ENCODE measurements at regions not wholly inside any gene's neighbourhood (a gene's known extent, or its start where the extent isn't known, plus 50 kb on each side); places are given as distances from the start of the nearest gene placed in this dataset.
"Not testable (repeated sequence)": the region's sequence is repeated elsewhere in the genome, so short reads cannot be mapped to it uniquely, and the experiment has no call there.

DNA sequence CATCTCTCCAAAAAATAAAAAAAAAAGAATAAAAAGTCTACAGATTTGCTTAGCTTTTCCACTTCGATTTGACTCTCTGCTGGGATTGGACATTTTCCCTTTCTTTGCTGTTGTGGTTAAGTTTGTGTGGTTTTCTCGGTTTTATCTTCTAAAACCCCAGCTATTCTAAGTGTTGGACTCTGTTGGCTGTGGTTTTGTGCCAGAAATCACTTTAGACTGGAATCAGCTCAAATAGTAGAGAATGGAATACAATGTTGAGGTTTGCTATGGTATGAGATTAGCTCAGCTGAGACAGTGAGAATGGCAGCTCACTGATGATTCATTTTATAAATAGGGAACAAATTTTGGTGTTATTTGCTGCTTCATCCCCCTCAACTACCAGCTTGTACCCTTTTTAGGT, 116.0 kb downstream of the BUB3 start:
- DNase-seq (ENCODE audit: low read depth), result no peak

DNA sequence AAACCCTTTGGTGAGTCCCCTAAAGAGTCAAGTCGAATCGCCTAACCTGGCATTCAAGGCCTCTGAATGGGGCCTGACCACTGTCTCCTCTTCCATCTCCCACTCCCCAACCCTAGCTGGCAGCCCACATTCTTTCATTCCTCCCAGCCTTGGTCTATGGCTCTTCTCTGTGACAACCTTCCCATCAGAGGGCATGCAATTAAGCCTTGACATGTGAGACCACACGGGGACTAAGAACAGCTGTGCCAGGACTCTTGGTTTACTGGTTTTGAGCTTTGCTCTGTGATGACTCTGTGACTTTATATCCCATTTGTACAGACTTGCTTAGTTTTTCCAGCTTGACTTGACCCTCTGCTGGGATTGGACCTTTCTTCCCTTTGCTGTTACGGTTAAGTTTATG, 116.6 kb downstream of the BUB3 start:
- DNase-seq (ENCODE audit: low read depth), result no peak

DNA sequence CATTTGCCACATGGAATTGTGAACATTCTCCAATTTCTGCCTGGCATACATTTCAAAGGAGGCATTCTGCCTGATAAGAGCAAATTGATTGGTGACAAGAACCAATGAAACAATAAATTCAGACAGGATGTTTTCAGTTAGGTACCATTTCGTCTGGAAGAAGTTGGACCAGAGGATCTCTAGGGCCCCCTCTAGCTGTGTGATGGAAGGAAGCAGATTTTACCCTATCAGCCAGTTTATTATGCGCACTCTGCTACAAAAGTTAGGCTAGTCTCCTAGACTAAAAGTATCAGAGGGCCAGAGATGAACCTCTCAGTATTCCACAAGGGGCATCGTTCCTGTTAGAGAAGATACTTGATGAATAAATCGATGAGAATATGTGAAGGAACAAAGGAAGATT, 118.0 kb downstream of the BUB3 start:
- DNase-seq (ENCODE audit: low read depth), result no peak

DNA sequence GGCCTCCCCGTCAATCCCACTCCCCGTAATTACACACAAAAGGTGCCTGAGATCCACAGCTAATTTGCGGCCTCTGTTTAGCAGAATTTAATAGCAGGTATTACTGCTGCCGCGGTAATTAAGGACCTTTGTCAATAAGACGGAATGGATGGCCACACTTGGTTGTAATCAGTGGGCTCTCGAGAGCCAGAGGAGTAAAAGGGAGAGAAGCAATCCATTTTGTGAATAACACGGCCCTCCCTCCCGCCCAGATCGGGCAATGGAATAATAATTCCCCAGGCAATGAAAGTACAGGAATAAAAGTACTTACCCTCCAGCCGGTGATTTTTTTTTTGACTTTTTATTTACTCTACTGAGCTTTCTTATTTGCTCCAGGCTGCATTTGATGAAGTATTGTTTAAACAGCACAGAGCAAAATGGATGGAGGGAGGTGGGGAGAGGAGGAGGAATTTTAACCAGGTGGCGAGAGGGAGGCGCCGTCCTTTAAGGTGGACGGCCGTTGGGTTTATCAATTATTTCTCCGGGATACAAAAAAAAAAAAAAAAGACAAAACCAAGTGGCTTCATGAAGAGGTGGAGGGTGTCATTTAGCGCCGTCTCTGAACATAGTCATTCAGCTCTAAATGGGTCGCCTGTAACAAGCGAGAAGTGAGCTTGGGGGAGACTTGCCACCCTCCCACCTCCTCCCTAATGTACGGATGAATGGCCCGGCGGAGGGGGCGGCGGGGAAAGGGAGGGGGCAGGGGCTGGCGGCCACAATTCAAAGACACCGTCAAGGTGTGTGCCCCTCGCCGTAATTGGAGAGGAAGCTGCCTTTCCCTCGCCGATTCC, 120.3 kb downstream of the BUB3 start:
- no peak for DNase-seq (ENCODE audit: low read depth)

DNA sequence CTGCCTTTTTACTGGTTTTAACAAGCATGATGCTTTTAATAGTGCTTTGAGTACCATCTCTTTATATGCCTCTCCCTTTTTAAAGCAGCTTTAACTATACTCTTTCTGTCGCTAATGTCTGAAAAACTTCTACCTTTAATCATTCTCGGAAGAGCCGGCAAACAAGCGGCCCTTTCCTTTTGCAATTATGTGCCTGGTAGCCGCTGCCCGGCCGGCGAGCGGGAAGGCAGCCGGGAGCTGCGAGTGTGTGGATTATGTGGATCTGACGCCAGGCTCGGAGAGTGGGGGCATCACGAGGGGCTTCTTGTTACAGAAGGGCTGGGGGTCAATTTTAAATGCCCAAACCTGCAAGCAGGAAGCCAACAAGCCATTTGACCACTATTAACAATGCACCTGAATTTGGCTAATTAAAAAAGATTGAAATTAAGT, 120.9 kb downstream of the BUB3 start:
- no peak for DNase-seq (ENCODE audit: low read depth)

DNA sequence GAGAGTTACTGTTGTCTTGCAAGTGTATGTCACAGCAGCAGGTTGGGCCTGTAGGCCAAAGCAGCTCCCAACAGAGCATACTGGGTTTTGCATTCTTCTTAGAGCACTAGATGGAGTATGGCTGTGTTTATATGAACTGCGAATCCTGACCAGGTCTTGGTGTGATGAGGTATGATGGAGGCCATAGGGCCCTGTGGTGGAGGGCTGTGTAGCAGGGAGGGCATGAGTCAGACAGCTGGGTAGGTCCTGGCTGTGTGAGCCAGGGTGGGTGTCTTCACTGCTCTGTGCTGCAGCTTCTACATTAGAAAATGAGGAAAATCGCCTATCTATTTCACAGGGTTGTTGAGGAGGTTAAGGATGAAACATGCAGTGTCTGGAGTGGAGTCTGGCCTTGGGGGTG, 124.2 kb downstream of the BUB3 start:
- no peak for DNase-seq (ENCODE audit: low read depth)

DNA sequence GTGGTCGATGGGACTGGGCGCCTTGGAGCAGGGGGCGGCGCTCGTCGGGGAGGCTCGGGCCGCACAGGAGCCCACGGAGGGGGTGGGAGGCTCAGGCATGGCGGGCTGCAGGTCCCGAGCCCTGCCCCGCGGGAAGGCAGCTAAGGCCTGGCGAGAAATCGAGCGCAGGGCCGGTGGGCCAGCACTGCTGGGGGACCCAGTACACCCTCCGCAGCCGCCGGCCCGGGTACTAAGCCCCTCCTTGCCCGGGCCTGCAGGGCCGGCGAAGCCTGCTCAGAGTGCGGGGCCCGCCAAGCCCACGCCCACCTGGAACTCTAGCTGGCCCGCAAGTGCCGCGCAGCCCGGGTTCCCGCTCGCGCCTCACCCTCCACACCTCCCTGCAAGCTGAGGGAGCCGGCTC, 129.2 kb downstream of the BUB3 start:
- DNase-seq (ENCODE audit: low read depth), result not testable (repeated sequence)

DNA sequence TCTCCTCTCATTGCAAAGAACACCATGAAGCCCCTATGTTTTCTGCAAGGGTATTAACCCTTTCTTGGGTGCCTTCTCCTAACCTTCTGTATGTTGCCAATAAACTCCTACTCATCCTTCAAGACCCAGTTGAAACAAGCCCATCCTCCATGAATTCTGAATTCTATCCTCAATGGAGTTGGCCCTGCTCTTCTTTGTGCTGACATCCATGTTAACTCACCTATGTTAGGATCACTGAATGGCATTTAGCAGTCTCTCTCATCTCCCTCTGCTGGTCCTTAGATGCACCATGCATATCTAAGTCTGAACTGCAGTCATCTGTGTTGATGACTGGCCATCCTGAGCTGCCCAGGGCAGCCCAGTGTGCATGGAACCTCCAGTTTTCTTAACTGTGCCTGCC, 129.8 kb downstream of the BUB3 start:
- no peak for DNase-seq (ENCODE audit: low read depth)

DNA sequence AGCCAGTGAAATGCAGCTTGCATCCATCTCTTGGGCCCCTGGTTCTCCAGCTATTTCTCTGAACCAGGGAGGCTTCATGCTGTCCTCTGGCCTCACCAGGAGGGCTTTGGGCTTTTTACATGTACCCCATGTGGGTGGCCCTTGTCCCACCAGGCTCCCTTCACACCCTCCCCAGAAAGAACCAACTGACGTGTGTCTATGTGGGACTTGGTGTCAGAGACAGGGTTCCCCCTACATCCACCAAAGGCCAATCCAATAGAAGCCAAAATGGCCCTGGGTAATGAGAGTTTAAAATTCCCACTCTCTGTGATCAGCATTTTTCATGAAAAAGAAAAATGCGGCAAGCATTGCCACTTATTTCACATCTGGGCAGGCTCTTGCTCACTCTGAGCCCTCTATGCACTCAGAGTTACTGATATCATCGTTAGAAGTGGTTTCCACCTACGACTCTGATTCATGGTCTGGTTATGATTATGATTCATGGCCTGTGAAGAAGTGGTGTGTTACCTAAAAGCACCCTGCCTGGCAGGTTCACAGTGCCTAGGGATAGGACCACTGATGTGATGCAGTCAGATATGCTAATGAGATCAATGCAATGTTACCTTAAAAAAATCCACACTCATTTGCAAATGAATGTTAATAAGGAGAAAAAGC, 133.5 kb downstream of the BUB3 start:
- DNase-seq (ENCODE audit: low read depth), result peak; percentile 1

DNA sequence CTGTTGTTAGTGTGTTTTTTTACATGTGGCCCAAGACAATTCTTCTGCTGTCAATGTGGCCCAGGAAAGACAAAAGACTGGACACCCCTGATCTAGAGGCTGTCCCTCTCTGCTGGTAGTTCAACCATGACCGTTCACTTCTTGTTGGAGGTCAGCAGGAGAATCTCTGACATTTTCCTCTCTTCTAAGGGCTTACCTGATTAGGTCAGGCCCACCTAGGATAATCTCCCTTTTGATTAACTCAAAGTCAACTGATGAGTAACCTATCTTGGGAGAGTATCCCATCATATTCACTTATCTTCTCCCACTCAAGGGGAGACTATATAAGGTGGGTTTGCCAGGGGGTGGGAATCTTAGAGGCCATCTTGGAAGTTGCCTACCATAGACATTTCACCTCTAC, 135.2 kb downstream of the BUB3 start:
- no peak for DNase-seq (ENCODE audit: low read depth)

DNA sequence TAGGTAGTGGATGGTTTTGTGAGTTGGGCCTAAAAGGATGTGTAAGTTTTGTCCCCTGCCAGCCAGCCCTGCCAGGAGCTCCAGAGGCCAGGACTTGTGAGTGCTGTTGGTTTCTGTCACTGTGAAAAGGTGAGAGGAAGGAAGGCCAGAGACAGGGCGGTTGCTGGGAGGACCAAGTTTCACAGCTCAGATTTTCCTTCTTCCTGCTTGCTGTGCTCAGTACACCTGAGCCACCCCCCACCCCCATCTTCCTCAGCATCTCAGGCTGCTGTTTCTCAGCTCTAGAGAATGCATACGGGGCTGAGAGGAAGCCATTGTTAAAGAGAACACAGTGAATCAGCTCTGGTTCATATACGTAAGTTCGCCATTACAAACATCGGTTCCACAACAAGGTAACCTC, 139.9 kb downstream of the BUB3 start:
- no peak for DNase-seq (ENCODE audit: low read depth)

DNA sequence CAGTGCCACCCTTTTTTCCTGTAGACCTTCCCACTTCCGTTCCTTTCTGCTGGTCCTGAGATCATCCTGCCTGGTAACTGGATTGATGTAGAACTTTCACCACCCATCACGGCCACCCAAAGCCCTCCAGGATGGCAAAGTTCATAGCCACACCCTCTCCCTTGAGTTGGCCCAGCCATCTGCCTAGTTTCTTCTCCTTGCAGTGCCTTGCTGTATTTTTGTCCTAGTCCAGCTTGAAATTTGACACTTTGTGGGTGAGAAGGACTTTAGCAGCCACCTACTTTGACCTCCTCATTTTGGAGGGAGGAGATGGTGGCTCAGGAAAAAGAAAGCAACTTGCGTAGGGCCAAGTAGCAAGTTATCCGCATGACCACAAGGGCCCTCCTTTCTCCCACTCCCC, 140.7 kb downstream of the BUB3 start:
- DNase-seq (ENCODE audit: low read depth), result no peak

DNA sequence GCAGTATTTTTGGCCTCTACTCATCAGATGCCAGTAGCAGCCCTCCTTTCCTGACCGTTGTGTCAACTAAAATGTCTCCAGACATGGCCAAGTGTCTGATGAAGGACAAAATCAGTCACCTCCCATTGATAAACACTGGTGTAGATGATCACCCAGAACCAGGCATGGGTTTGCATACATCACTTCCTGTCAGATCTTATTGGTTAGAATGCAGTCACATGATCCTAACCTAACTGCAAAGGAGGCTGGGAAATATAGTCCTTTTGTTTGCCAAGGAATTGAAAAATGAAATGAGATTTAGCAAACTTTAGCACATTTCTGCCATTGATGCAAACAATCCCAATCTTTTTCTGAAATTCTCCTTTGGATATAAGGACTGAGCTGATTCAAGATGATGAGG, 141.4 kb downstream of the BUB3 start:
- DNase-seq (ENCODE audit: low read depth), result no peak

DNA sequence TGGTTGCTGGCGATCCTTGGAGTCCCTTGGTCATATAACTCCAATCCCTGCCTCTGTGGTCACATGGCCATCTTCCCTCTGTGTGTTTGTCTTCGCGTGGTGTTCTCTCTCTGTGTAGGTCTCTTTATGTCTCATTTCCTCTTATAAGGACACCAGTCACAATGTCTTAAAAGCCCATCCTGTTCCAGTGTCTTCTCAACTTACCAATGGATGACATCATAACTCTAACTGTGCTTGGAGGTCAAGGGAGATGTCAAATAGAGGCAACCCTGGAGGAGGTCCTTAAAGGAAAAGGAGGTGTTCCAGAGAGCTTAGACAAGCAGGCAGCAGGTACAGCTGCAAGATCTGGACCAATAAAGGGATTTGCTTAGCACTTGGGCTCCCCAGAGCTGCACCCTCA, 143.0 kb downstream of the BUB3 start:
- no peak for DNase-seq (ENCODE audit: low read depth)

DNA sequence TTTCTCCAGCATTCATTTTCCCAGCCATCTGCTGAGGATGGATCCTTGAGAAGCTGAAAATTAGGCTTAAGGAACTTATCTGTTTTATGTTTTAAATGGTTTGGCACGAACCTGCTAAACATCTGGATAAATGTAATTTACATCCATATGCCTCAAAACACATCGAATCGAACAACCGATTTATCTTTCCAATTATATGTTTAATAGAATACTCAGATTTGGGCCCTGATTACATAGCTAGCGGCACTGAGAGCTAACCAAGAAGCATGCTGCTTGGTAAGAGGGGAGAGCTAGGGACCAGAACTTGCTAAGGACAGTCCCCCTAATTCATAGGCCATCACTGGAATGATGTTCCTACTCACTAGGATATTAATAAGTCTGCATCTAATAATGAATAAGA, 144.4 kb downstream of the BUB3 start:
- no peak for DNase-seq (ENCODE audit: low read depth)

DNA sequence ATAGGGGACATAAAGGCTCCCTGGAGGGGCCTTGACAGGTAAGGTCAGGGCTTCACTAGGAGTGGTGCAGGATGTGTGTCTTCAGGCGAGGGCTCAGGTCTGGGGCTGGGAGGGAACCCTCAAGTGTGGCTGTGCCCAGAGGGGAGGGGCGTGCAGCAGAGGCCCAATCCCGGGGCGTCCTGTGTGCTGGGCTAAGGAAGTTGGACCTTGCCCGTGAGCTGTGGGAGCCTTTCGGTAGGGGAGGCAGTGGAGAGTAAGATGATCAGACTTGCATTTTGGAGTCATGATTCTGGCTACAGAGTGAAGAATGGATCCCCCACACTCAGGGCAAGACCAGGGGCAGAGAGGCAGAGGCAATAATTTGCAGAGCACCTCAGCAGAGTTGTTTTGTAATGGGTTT, 145.4 kb downstream of the BUB3 start:
- DNase-seq (ENCODE audit: low read depth), result no peak

DNA sequence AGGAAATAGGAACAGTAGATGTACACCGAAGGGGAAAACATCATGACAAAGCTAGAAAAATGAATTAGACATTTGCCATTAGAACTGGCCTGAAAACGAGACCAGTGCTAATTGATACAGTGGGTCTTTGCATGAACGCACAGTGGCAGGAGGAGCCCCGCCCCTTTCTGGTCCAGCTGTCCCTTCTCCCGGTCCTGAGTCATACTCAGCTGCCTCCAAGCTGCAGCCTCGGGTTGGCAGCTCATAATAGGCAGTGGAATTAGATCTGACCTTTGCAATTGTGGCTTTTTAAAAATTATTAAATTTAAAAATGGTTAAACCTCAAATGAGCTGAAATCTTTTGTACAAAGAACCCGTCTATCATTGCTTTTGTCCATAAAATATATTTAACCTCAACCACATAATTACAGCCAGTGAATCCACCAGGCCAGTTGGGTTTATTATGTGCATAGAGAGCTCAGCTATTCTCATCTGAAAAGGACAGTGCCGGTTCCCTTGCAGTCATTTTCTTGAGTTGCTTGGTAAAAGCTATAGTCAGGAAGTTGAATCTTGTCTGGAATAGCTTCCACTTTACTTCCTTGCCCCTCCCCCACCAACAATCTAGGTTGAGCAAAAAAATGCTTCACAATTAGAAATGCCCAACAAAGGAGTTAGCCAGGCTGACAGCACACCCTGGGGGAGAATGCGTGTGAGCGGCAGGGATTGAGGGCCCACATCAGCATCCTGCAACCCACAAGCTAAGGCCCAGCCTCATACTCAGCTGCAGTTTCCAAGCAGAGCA, 147.1 kb downstream of the BUB3 start:
- DNase-seq (ENCODE audit: low read depth), result no peak

DNA sequence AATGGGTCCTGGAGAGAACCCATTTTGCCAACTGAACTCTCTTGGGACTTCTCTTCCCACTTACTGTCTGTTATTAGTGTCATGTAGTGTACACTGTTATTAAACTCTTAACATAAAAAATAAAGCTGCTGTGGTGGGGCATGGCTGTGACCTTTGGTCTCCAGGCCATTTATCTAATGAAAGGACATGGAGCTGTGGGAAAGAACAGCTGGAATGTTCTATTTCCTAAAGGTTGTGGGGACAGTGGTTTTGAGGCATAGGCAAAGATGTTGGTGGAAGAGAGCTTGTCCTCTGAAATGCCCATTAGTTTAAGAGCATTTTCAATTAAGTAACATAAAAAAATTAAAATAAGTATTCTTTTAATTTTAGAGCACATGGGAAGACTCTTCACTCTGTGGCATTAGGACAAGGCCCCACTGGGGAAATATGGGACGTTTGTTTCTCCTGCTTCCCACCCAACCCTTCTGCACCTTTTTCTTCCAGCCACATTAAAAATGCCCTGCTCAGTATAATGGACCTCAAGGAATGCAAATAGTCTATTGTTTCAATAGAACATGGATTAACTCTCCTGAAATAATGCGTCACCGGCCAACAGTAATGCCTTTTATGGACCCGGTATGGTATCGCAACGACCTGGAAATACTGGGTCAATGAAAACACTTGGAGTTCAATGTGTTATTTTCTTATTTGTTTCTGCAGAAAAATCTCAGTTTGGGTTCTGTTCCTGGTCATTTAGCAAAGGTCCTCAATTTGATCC, 149.6 kb downstream of the BUB3 start:
- DNase-seq (ENCODE audit: low read depth), result no peak

DNA sequence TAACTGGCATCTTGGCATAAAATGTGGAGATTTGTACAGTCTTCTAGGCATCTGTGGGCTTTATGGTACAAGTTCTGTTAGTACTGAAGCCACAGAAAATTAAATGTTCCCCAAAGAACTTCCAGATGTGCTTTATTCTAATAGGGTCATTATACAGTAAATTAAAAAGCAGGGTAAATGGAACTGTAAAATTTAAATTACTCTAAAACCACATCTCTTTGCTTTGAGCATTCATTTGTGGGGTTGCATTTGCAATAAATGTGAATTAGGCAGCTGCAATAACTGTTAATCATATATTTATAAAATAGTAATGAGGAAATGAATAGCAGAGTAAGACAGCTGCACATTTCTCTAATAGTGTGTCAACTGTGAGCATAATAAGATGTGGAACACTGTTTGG, 151.5 kb downstream of the BUB3 start:
- no peak for DNase-seq (ENCODE audit: low read depth)

DNA sequence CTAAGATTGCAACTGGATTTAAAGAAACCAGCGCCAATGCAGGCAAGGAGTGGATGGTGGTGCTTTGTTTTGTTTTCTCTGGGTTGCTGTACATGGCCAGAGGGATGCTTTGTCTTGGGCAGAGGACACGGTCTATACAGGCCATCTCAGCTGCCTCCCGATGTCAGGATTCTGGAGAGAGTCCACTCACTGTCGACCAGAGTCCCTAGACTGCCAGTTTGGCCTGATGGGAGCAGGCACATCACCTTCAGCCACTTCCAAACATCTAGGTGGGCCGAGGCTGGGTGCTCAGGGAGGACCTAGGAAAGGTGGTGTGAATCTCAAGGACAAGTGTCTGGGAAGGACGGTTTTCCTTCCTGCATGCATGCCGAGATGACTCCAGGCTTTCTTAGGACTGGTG, 152.1 kb downstream of the BUB3 start:
- no peak for DNase-seq (ENCODE audit: low read depth)

DNA sequence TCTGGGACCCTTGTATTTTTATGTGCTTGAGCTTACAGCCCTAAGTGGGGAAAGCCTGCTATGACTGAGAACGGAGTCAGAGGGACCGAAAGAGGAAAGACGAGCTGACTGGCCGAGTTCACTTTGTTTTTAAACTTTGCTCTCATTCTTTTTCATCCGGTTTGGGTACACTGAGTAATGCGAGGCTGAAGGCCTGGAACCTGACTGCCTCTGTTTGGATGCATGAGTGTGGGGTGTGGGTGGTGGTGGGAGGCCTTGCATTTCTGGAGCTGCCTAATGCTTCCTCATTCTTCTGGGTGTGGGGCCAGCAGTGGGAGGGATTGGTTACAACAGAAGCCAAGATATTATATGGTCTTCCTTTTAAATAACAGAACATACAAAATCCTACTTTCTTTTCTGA, 155.5 kb downstream of the BUB3 start:
- no peak for DNase-seq (ENCODE audit: low read depth)

DNA sequence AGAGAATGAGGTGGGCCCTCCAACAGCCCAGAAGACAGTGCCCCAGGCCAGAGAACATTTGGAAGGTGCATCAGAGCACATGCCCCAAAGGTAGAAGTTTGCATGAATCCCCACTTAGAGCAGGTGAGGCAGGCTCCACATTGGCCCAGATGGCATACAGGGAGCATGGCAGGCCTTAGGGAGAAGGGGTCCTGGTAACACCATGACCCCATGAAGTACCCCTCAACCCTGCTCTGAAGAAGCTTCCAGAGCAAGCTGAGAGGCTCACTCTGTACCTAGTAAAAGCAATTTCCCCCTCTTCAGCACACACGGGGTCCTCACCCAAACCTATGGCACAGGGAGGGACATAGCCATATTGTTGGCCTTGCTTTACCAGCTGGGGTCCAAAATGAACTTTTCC, 162.6 kb downstream of the BUB3 start:
- DNase-seq (ENCODE audit: low read depth), result no peak

Measured in activated gamma-delta T cell treated with anti-CD3 and anti-CD28 coated beads, Interleukin-2, amount 50 U/mL, for 16 hours (primary cell).